Transverse colon (tissue), 4 donors: ENCODE measurements at regions not wholly inside any gene's neighbourhood (a gene's known extent, or its start where the extent isn't known, plus 50 kb on each side); places are given as distances from the start of the nearest gene placed in this dataset.

Experiments used
- EP300 ChIP-seq: sonication (generic); formaldehyde crosslinking; IDR thresholded peaks from one replicate; pipeline ENCODE4 v1.6.1; 2017; ENCODE audit warnings: antibody characterized with exemption, low read depth
- POLR2AphosphoS5 ChIP-seq, 3 donors: sonication (generic); formaldehyde crosslinking; IDR thresholded peaks; one replicate each; pipeline ENCODE4 v1.6.1; 2016; ENCODE audit warnings: antibody characterized with exemption in 3 of 3
- TF ChIP-seq, protein P1 (sequence below), 5 experiments: fragments of 200-600 bp in 3 of 5; fragments of 450-650 bp in 2 of 5; sonication (generic) in 3 of 5; IDR thresholded peaks; 1 replicate in 2 of 5; 2 replicates in 3 of 5; pipeline ENCODE4 v1.5.1; 2016 to 2017; ENCODE audit warnings: antibody characterized with exemption in 5 of 5, inconsistent platforms in 3 of 5, mild to moderate bottlenecking in 2 of 5, moderate library complexity in 1 of 5

- TF ChIP-seq, protein P1, sequence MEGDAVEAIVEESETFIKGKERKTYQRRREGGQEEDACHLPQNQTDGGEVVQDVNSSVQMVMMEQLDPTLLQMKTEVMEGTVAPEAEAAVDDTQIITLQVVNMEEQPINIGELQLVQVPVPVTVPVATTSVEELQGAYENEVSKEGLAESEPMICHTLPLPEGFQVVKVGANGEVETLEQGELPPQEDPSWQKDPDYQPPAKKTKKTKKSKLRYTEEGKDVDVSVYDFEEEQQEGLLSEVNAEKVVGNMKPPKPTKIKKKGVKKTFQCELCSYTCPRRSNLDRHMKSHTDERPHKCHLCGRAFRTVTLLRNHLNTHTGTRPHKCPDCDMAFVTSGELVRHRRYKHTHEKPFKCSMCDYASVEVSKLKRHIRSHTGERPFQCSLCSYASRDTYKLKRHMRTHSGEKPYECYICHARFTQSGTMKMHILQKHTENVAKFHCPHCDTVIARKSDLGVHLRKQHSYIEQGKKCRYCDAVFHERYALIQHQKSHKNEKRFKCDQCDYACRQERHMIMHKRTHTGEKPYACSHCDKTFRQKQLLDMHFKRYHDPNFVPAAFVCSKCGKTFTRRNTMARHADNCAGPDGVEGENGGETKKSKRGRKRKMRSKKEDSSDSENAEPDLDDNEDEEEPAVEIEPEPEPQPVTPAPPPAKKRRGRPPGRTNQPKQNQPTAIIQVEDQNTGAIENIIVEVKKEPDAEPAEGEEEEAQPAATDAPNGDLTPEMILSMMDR (IDR thresholded peaks at IDR 0.05) = no peak
- TF ChIP-seq POLR2AphosphoS5 (IDR thresholded peaks at IDR 0.05) = no peak
- no peak for TF ChIP-seq EP300
Measured at GRCh38 chr2:84276590-84277255, 182.4 kb downstream of the SUCLG1 start.
